ENCODE measurements at regions not wholly inside any gene's neighbourhood (a gene's known extent, or its start where the extent isn't known, plus 50 kb on each side); places are given as distances from the start of the nearest gene placed in this dataset.

DNA sequence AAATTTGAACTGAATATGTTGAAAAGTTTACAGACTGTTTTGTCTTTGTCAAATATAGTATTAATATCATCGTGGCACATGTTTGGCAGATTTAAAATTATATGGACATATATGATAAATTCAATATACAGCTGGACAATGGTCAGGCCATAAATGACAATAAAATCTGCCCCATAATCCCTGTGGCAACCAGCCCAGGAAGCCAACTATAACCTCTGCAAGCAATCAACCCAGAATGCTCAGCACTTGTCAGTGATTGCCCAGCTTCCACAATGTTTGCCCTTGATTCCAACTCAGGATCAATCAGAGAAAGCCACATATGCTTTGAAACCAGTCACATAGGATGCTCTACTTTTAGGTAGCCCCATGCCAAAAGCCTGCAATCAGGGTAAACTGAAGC lies 671.9 kb downstream of the SUCLG1 start:
- no peaks in the 10 kb centered on the region for H3K79me2 ChIP-seq (ENCODE audit: control insufficient read depth, low read length)
- H3K4me1 ChIP-seq (ENCODE audit: control insufficient read depth, low read length), result no peaks in the 10 kb centered on the region
- no peaks in the 10 kb centered on the region for H3K9me3 ChIP-seq (ENCODE audit: control insufficient read depth, insufficient read depth, low read length)
- H3K36me3 ChIP-seq (ENCODE audit: control insufficient read depth, low read length), result no peaks in the 10 kb centered on the region
- H3K4me3 ChIP-seq (ENCODE audit: low read length), result no peak overlapping the region
- no peaks in the 10 kb centered on the region for H3K9me2 ChIP-seq (replicated peaks; ENCODE audit: control insufficient read depth, low read length)
- H3K27me3 ChIP-seq (ENCODE audit: control insufficient read depth, low read length), result no peaks in the 10 kb centered on the region
- H3K27ac ChIP-seq (ENCODE audit: low read depth, low read length), result no peak overlapping the region
- H3K4me2 ChIP-seq (ENCODE audit: low read length), result no peak overlapping the region
- no peaks in the 10 kb centered on the region for H4K20me1 ChIP-seq (ENCODE audit: control insufficient read depth, insufficient read depth, low read depth, low read length)
- TF ChIP-seq EZH2phosphoT487 (IDR thresholded peaks at IDR 0.05; ENCODE audit: borderline replicate concordance, low read length) (no peak), CTCF (IDR thresholded peaks at IDR 0.05; ENCODE audit: low read depth, low read length, poor library complexity, severe bottlenecking) (no peak)
- H3F3A ChIP-seq (ENCODE audit: control insufficient read depth, insufficient read depth), result no peaks in the 10 kb centered on the region

- Histone ChIP-seq H3K79me2 (ENCODE audit: control insufficient read depth, low read length) (no peaks in the 10 kb centered on the region), H3K36me3 (ENCODE audit: control insufficient read depth, low read length) (no peaks in the 10 kb centered on the region), H4K20me1 (ENCODE audit: control insufficient read depth, insufficient read depth, low read depth, low read length) (no peaks in the 10 kb centered on the region), H3K27ac (ENCODE audit: low read depth, low read length) (no peak overlapping the region), H3K9me3 (ENCODE audit: control insufficient read depth, insufficient read depth, low read length) (no peaks in the 10 kb centered on the region), H3K4me2 (ENCODE audit: low read length) (no peak overlapping the region), H3K9me2 (replicated peaks; ENCODE audit: control insufficient read depth, low read length) (no peaks in the 10 kb centered on the region), H3K4me3 (ENCODE audit: low read length) (no peak overlapping the region), H3K4me1 (ENCODE audit: control insufficient read depth, low read length) (no peaks in the 10 kb centered on the region), H3F3A (ENCODE audit: control insufficient read depth, insufficient read depth) (no peaks in the 10 kb centered on the region), H3K27me3 (ENCODE audit: control insufficient read depth, low read length) (no peaks in the 10 kb centered on the region)
- TF ChIP-seq EZH2phosphoT487 (IDR thresholded peaks at IDR 0.05; ENCODE audit: borderline replicate concordance, low read length) (no peak), CTCF (IDR thresholded peaks at IDR 0.05; ENCODE audit: low read depth, low read length, poor library complexity, severe bottlenecking) (no peak)
Observed at GRCh38 chr2:83786140-83786539, 672.9 kb downstream of the SUCLG1 start.

- TF ChIP-seq EZH2phosphoT487 (IDR thresholded peaks at IDR 0.05; ENCODE audit: borderline replicate concordance, low read length), result no peak
- no peak for TF ChIP-seq CTCF (IDR thresholded peaks at IDR 0.05; ENCODE audit: low read depth, low read length, poor library complexity, severe bottlenecking)
- Histone ChIP-seq H3K27me3 (ENCODE audit: control insufficient read depth, low read length) (no peaks in the 10 kb centered on the region), H3K79me2 (ENCODE audit: control insufficient read depth, low read length) (no peaks in the 10 kb centered on the region), H3K27ac (ENCODE audit: low read depth, low read length) (no peak overlapping the region), H4K20me1 (ENCODE audit: control insufficient read depth, insufficient read depth, low read depth, low read length) (no peaks in the 10 kb centered on the region), H3K4me2 (ENCODE audit: low read length) (no peak overlapping the region), H3K4me1 (ENCODE audit: control insufficient read depth, low read length) (no peaks in the 10 kb centered on the region), H3K9me3 (ENCODE audit: control insufficient read depth, insufficient read depth, low read length) (no peaks in the 10 kb centered on the region), H3K4me3 (ENCODE audit: low read length) (no peak overlapping the region), H3K36me3 (ENCODE audit: control insufficient read depth, low read length) (no peaks in the 10 kb centered on the region), H3K9me2 (replicated peaks; ENCODE audit: control insufficient read depth, low read length) (no peaks in the 10 kb centered on the region), H3F3A (ENCODE audit: control insufficient read depth, insufficient read depth) (no peaks in the 10 kb centered on the region)
Observed at GRCh38 chr2:83784947-83785346, 674.1 kb downstream of the SUCLG1 start.

DNA sequence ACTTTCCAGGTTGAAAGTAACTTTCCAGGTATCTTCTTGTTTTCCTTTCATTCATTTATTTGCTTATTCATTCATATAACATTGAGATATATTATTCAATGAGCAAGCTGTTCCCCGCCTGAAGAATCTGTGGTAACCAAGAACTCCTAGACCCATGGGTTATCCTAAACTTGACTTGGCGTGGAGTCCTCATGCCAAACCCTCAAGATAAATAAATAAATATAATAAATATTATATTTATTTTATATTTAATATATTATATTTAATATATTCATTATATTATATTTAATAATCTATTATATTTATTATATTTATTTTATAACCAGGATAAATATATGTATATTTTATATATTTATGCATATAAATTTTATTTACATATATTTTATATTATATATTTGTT lies 674.8 kb downstream of the SUCLG1 start:
- no peak overlapping the region for H3K4me3 ChIP-seq (ENCODE audit: low read length)
- H3K27me3 ChIP-seq (ENCODE audit: control insufficient read depth, low read length), result no peaks in the 10 kb centered on the region
- no peaks in the 10 kb centered on the region for H3K9me3 ChIP-seq (ENCODE audit: control insufficient read depth, insufficient read depth, low read length)
- H3K79me2 ChIP-seq (ENCODE audit: control insufficient read depth, low read length), result no peaks in the 10 kb centered on the region
- no peaks in the 10 kb centered on the region for H3K4me1 ChIP-seq (ENCODE audit: control insufficient read depth, low read length)
- no peaks in the 10 kb centered on the region for H4K20me1 ChIP-seq (ENCODE audit: control insufficient read depth, insufficient read depth, low read depth, low read length)
- TF ChIP-seq CTCF (IDR thresholded peaks at IDR 0.05; ENCODE audit: low read depth, low read length, poor library complexity, severe bottlenecking) (no peak), EZH2phosphoT487 (IDR thresholded peaks at IDR 0.05; ENCODE audit: borderline replicate concordance, low read length) (no peak)
- H3K9me2 ChIP-seq (replicated peaks; ENCODE audit: control insufficient read depth, low read length), result no peaks in the 10 kb centered on the region
- H3K4me2 ChIP-seq (ENCODE audit: low read length), result no peak overlapping the region
- no peaks in the 10 kb centered on the region for H3F3A ChIP-seq (ENCODE audit: control insufficient read depth, insufficient read depth)
- H3K36me3 ChIP-seq (ENCODE audit: control insufficient read depth, low read length), result no peaks in the 10 kb centered on the region
- no peak overlapping the region for H3K27ac ChIP-seq (ENCODE audit: low read depth, low read length)

All from DOHH2 (cell line).